ENCODE measurements at regions not wholly inside any gene's neighbourhood (a gene's known extent, or its start where the extent isn't known, plus 50 kb on each side); places are given as distances from the start of the nearest gene placed in this dataset.

DNA sequence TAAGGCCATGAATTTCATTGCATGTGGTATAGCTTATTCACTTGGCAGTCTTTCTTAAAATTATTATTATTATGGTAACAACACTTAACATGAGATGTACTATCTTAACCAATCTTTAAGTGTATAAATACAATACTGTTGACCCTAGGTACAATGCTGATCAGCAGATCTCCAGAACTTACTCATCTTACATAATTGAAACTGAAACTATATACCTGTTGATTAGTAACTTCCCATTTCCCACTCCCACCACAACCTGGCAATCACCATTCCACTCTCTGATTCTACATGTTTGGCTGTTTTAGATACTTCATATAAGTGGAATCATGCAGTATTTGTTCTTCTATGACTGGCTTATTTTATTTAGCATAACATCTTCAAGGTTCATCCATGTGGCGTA is 150.2 kb upstream of the POU2AF2 start:
- TF ChIP-seq, protein P1, sequence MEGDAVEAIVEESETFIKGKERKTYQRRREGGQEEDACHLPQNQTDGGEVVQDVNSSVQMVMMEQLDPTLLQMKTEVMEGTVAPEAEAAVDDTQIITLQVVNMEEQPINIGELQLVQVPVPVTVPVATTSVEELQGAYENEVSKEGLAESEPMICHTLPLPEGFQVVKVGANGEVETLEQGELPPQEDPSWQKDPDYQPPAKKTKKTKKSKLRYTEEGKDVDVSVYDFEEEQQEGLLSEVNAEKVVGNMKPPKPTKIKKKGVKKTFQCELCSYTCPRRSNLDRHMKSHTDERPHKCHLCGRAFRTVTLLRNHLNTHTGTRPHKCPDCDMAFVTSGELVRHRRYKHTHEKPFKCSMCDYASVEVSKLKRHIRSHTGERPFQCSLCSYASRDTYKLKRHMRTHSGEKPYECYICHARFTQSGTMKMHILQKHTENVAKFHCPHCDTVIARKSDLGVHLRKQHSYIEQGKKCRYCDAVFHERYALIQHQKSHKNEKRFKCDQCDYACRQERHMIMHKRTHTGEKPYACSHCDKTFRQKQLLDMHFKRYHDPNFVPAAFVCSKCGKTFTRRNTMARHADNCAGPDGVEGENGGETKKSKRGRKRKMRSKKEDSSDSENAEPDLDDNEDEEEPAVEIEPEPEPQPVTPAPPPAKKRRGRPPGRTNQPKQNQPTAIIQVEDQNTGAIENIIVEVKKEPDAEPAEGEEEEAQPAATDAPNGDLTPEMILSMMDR (IDR thresholded peaks at IDR 0.05; ENCODE audit: low read length) = no peak
- TF ChIP-seq EZH2 (optimal IDR thresholded peaks at IDR 0.05; ENCODE audit: low read depth, low read length) = no peak
- TF ChIP-seq EZH2phosphoT487 (IDR thresholded peaks at IDR 0.05; ENCODE audit: low read length) = no peak

Measured in MM.1S (cell line).